Esophagus muscularis mucosa (tissue), 4 donors: ENCODE measurements at regions not wholly inside any gene's neighbourhood (a gene's known extent, or its start where the extent isn't known, plus 50 kb on each side); places are given as distances from the start of the nearest gene placed in this dataset.

Source experiments
- DNase-seq: peaks from one replicate; pipeline ENCODE4 v3.0.0-alpha.2; 2017; ENCODE audit errors: extremely low spot score
- H3K27ac ChIP-seq, 4 donors: fragments of 200-600 bp; sonication (generic); replicated peaks in 1 of 4; 1 replicate in 3 of 4; 2 replicates in 1 of 4; pipeline ENCODE4 v1.5.1; 2016 to 2019; ENCODE audit warnings: mild to moderate bottlenecking in 1 of 4
- H3K27me3 ChIP-seq, 4 donors: fragments of 200-600 bp; sonication (generic); one replicate each; pipeline versions ENCODE4 v1.5.1 to v1.6.0; 2016 to 2019
- H3K36me3 ChIP-seq, 4 donors: fragments of 200-600 bp; sonication (generic); one replicate each; pipeline ENCODE4 v1.5.1; 2016 to 2019
- H3K4me1 ChIP-seq, 4 donors: fragments of 200-600 bp; sonication (generic); one replicate each; pipeline ENCODE4 v1.5.1; 2016 to 2019
- H3K4me3 ChIP-seq, 4 donors: fragments of 200-600 bp; sonication (generic); 1 replicate in 2 of 4; 2 replicates in 2 of 4; pipeline ENCODE4 v1.5.1; 2016 to 2019; ENCODE audit warnings: mild to moderate bottlenecking in 4 of 4, moderate library complexity in 1 of 4
- H3K9me3 ChIP-seq, 4 donors: fragments of 200-600 bp; sonication (generic); 1 replicate in 3 of 4; 2 replicates in 1 of 4; pipeline ENCODE4 v1.5.1; 2016 to 2019
- CTCF ChIP-seq, 3 experiments: fragments of 200-600 bp in 2 of 3; fragments of 450-650 bp in 1 of 3; sonication (generic) in 2 of 3; IDR thresholded peaks; one replicate each; pipeline ENCODE4 v1.5.1; 2017 to 2019; ENCODE audit warnings: antibody characterized with exemption in 3 of 3, mild to moderate bottlenecking in 2 of 3, moderate library complexity in 1 of 3
- EP300 ChIP-seq: sonication (generic); formaldehyde crosslinking; IDR thresholded peaks from one replicate; pipeline ENCODE4 v1.6.1; 2017; ENCODE audit warnings: antibody characterized with exemption
- POLR2A ChIP-seq: fragments of 450-650 bp; IDR thresholded peaks from one replicate; pipeline ENCODE4 v1.6.1; 2017; ENCODE audit warnings: antibody characterized with exemption, moderate library complexity, mild to moderate bottlenecking, low read depth
- POLR2AphosphoS5 ChIP-seq, 2 donors: sonication (generic); formaldehyde crosslinking; IDR thresholded peaks; one replicate each; pipeline ENCODE4 v1.6.1; 2017; ENCODE audit warnings: antibody characterized with exemption in 2 of 2
- WGBS: methylation state at CpG from one replicate; pipeline ENCODE4 v1.1.5; 2018; 5-methylcytosine and 5-hydroxymethylcytosine counted together
- intact Hi-C: fragments of 100-400 bp; cut with DNase I; formaldehyde crosslinking; loops from one replicate; pipeline ENCODE4 v1.15.1; 2023

- peaks cover 0 to 11% (median 9%) of the 10 kb centered on the region in 4 donors for H3K4me1 ChIP-seq
- DNase-seq, result no peak
- no peak overlapping the region for H3K27ac ChIP-seq
- 95% methylated on average over 7 of the region's 7 CpGs for WGBS
- TF ChIP-seq POLR2A, result no peak
- TF ChIP-seq CTCF (IDR thresholded peaks at IDR 0.05), result no peak
- no peak for TF ChIP-seq EP300
- TF ChIP-seq POLR2AphosphoS5 (IDR thresholded peaks at IDR 0.05), result no peak
- H3K4me3 ChIP-seq, result no peak overlapping the region
- H3K9me3 ChIP-seq, result no peaks in the 10 kb centered on the region
- H3K27me3 ChIP-seq, result no peaks in the 10 kb centered on the region
- intact Hi-C loops, result no loop called here
- H3K36me3 ChIP-seq, result no peaks in the 10 kb centered on the region
Measured at GRCh38 chr4:174438711-174439110, 83.6 kb downstream of the HPGD start.

- no peaks in the 10 kb centered on the region for H3K36me3 ChIP-seq
- WGBS, result 68% methylated on average over 1 of the region's 1 CpG
Measured at GRCh38 chr4:174437749-174438148, 84.5 kb downstream of the HPGD start.

GRCh38 chr4:174437324-174437723, 85.0 kb downstream of the HPGD start:
- DNase-seq, result no peak
- intact Hi-C loops, result no loop called here
- 35% methylated on average over 2 of the region's 2 CpGs for WGBS
- no peak overlapping the region for H3K4me3 ChIP-seq
- H3K4me1 ChIP-seq, result peaks cover 0 to 11% (median 9%) of the 10 kb centered on the region in 4 donors
- no peaks in the 10 kb centered on the region for H3K36me3 ChIP-seq
- H3K27me3 ChIP-seq, result no peaks in the 10 kb centered on the region
- no peak for TF ChIP-seq CTCF (IDR thresholded peaks at IDR 0.05)
- no peak for TF ChIP-seq POLR2AphosphoS5 (IDR thresholded peaks at IDR 0.05)
- TF ChIP-seq POLR2A, result no peak
- TF ChIP-seq EP300, result no peak
- no peak overlapping the region for H3K27ac ChIP-seq
- no peaks in the 10 kb centered on the region for H3K9me3 ChIP-seq

More at GRCh38 chr4:174437749-174438148, 84.5 kb downstream of the HPGD start:
- DNase-seq, result no peak
- Histone ChIP-seq H3K4me1 (peaks cover 0 to 11% (median 9%) of the 10 kb centered on the region in 4 donors), H3K27ac (no peak overlapping the region), H3K27me3 (no peaks in the 10 kb centered on the region), H3K9me3 (no peaks in the 10 kb centered on the region), H3K4me3 (no peak overlapping the region)
- intact Hi-C loops, result no loop called here
- TF ChIP-seq EP300 (no peak), CTCF (IDR thresholded peaks at IDR 0.05) (no peak), POLR2A (no peak), POLR2AphosphoS5 (IDR thresholded peaks at IDR 0.05) (no peak)

GRCh38 chr4:174436377-174436776, 85.9 kb downstream of the HPGD start:
- Histone ChIP-seq H3K27me3 (no peaks in the 10 kb centered on the region), H3K9me3 (no peaks in the 10 kb centered on the region), H3K4me3 (no peak overlapping the region), H3K27ac (no peak overlapping the region), H3K4me1 (peaks cover 0 to 11% (median 9%) of the 10 kb centered on the region in 4 donors), H3K36me3 (no peaks in the 10 kb centered on the region)
- intact Hi-C loops, result no loop called here
- no peak for DNase-seq
- TF ChIP-seq POLR2AphosphoS5 (IDR thresholded peaks at IDR 0.05), result no peak
- TF ChIP-seq EP300, result no peak
- no peak for TF ChIP-seq CTCF (IDR thresholded peaks at IDR 0.05)
- no peak for TF ChIP-seq POLR2A
- 88% methylated on average over 1 of the region's 1 CpG for WGBS

- Histone ChIP-seq H3K9me3 (no peaks in the 10 kb centered on the region), H3K4me3 (no peak overlapping the region), H3K27me3 (no peaks in the 10 kb centered on the region), H3K27ac (no peak overlapping the region), H3K4me1 (peaks cover 0 to 11% (median 9%) of the 10 kb centered on the region in 4 donors), H3K36me3 (no peaks in the 10 kb centered on the region)
- intact Hi-C loops, result no loop called here
- DNase-seq, result no peak
- WGBS, result 90% methylated on average over 2 of the region's 2 CpGs
- no peak for TF ChIP-seq CTCF (IDR thresholded peaks at IDR 0.05)
- TF ChIP-seq EP300, result no peak
- no peak for TF ChIP-seq POLR2A
- no peak for TF ChIP-seq POLR2AphosphoS5 (IDR thresholded peaks at IDR 0.05)
Measured at GRCh38 chr4:174435974-174436373, 86.3 kb downstream of the HPGD start.
